T-helper 17 cell (primary cell): ENCODE measurements at regions not wholly inside any gene's neighbourhood (a gene's known extent, or its start where the extent isn't known, plus 50 kb on each side); places are given as distances from the start of the nearest gene placed in this dataset.

Experiments
- ATAC-seq: fragments of 150-1000 bp; cut with Tn5 transposase; 2 replicates; pipeline ENCODE4 v1.10.0; 2021; ENCODE audit warnings: mild to moderate bottlenecking, moderate library complexity
- DNase-seq, 3 donors: peaks; one replicate each; pipeline versions ENCODE4 v3.0.0 to v3.0.0-alpha.2; 2020 to 2021
- H3K9me3 ChIP-seq: one replicate; pipeline ENCODE4 v1.7.0; 2013; ENCODE audit warnings: low read length, mild to moderate bottlenecking; ENCODE audit not compliant: control insufficient read depth, poor library complexity, severe bottlenecking
- H3K27ac Mint-ChIP-seq: one replicate; pipeline ENCODE4 v1.8.0; 2022; ENCODE audit warnings: mild to moderate bottlenecking, moderate library complexity, mixed read lengths
- H3K27me3 Mint-ChIP-seq: one replicate; pipeline ENCODE4 v1.8.0; 2022; ENCODE audit warnings: mixed read lengths
- H3K36me3 Mint-ChIP-seq: one replicate; pipeline ENCODE4 v1.8.0; 2022; ENCODE audit warnings: low read depth, mixed read lengths
- H3K4me1 Mint-ChIP-seq: one replicate; pipeline ENCODE4 v1.8.0; 2022; ENCODE audit warnings: mild to moderate bottlenecking, mixed read lengths
- H3K4me3 Mint-ChIP-seq: one replicate; pipeline ENCODE4 v1.8.0; 2022; ENCODE audit warnings: mild to moderate bottlenecking, moderate library complexity, mixed read lengths

DNA sequence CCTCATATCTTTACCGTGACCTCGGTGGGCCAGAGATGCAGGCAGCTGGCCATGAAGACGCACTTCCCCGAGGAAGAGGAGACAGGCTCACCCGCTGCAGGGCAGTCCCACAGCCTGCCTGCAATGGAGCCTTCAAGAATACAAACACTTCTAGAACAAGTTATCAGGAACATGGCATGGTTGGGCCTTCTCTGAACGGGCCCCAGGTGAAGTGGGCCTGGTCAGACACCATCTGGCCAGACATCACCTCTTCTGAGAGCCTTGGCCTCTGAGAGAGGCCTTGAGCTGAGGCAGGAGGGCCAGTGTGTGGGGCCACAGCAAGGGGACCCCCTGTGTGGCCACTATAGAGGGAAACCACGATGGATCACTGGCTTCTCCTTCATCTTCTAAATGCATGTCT is 112.4 kb upstream of the GDF10 start:
- no peak overlapping the region for H3K27ac Mint-ChIP-seq
- H3K4me3 Mint-ChIP-seq: no peak overlapping the region
- no peaks in the 10 kb centered on the region for H3K27me3 Mint-ChIP-seq

DNA sequence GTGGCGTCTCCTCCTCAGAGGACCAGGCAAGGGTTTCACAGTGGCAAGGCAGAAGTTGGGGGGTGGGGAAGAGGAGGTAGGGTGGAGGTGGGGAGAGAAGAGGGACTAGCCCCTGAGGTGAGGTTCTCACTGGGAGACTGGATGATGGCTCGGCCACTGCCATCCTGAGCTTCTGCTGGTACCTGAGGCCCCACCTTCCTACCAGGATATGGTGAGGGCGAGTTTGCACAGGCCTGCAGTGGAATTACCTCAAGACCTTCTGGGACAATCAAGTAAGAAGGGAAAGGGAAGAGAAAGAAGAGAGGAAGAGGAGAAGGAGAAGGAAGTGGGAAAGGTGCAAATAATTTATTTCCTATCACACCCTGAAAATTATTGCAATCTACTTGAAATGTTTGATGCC is 111.8 kb upstream of the GDF10 start:
- no peak for ATAC-seq
- Mint-ChIP-seq H3K36me3 (no peaks in the 10 kb centered on the region), H3K27me3 (no peaks in the 10 kb centered on the region), H3K4me3 (no peak overlapping the region), H3K27ac (no peak overlapping the region), H3K4me1 (peaks cover 8% of the 10 kb centered on the region)
- H3K9me3 ChIP-seq: no peaks in the 10 kb centered on the region
- no peak for DNase-seq

More for the DNA sequence above, 112.4 kb upstream of the GDF10 start:
- Mint-ChIP-seq H3K4me1 (peaks cover 8% of the 10 kb centered on the region), H3K36me3 (no peaks in the 10 kb centered on the region)
- H3K9me3 ChIP-seq: no peaks in the 10 kb centered on the region
- no peak for ATAC-seq
- DNase-seq: no peak

DNA sequence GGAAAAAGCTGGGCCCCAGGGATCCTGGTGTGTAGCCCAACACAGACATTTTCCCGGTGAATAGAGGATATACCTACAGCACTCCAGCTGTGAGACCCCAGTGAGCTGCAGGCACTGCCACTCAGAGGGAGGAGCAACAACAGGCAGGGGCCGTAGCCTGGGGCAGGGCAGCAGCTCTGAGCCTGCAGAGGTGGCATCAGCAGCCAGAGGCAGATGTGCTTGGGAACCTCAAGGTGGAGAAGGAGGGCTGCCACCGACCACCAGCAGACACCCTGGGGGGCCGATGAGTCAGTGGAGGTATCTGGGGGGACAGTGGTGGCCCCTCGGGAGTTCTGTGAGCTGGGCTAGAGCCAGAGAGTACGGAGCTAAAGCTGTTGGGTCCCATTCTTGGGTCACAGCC is 110.2 kb upstream of the GDF10 start:
- no peaks in the 10 kb centered on the region for H3K9me3 ChIP-seq
- Mint-ChIP-seq H3K4me1 (peaks cover 8% of the 10 kb centered on the region), H3K36me3 (no peaks in the 10 kb centered on the region), H3K27ac (no peak overlapping the region), H3K4me3 (no peak overlapping the region), H3K27me3 (peaks cover 3% of the 10 kb centered on the region)
- DNase-seq (no peak), ATAC-seq (no peak)

DNA sequence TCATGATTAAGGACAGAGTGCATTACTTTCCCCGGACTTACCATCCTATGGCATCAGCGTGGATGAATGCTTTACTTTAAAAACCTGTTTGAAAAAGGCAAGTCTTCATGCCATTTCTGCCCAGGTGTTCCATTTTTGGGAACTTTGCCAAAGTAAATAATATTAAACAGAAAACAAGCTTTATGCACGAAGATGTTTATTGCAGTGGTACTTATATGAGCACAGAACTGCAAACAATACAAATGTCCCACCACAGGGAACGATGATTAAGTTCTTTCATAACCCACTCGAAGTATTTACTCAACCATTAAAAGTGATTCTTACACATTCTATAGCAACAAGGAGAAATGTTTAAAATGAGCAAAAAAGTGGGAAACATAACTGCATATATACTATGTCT is 109.7 kb upstream of the GDF10 start:
- Mint-ChIP-seq H3K4me3 (no peak overlapping the region), H3K4me1 (peaks cover 11% of the 10 kb centered on the region), H3K27ac (no peak overlapping the region), H3K36me3 (no peaks in the 10 kb centered on the region), H3K27me3 (peaks cover 8% of the 10 kb centered on the region)
- no peak for DNase-seq
- ATAC-seq: no peak
- no peaks in the 10 kb centered on the region for H3K9me3 ChIP-seq

DNA sequence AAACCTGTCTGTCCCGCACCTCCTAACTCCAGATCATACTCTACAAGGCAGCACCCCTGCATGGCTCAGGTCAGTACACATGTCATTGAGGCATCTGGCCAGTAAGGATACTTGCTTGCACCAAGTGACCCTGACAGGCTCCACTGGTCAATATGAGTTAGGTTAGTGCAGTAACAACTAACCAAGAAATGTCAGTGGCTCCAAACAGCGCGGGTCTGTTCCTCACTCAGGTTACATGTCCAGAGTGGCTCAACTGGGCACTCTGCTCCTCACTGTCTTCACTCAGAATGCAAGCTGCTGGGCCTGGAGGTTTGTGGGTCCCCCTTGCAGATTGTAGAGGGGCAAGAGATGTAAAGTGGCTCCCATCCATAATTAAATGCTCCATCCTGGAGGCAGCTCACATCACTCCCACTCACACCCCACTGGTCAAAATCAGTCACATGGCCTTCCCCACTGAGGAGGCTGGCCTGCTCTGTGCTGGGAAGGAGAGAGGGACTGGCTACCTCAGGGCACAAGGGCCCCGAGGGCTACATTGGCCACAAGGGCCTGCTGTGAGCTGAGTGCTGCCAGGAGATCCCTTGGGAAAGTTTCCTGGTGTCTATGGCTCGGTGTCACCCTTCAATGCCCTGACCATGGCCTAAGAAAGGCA is 109.1 kb upstream of the GDF10 start:
- DNase-seq (no peak), ATAC-seq (no peak)
- Mint-ChIP-seq H3K36me3 (no peaks in the 10 kb centered on the region), H3K4me3 (no peak overlapping the region), H3K27ac (no peak overlapping the region), H3K27me3 (peaks cover 13% of the 10 kb centered on the region), H3K4me1 (peaks cover 13% of the 10 kb centered on the region)
- H3K9me3 ChIP-seq: no peaks in the 10 kb centered on the region

DNA sequence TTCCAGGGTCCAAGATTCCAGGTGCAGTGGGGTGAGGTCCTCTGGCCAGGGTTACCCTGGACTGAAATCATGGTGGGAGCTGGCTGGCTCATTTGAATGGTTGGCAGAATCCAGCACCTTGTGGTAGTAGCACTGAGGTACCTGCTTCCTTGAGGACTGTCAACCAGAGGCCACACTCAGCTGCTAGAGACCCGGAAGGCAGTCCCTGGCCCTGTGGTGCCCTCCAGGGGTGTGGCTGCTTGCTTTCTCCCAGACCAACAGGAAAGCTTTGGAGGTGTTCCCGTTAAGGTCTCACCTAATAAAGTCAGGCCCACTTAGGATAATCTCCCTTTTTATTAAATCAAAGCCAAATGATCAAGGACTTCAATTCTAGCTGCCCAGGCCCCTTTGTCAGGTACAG is 107.7 kb upstream of the GDF10 start:
- H3K4me1 Mint-ChIP-seq: peaks cover 13% of the 10 kb centered on the region
- peaks cover 13% of the 10 kb centered on the region for H3K27me3 Mint-ChIP-seq
- no peaks in the 10 kb centered on the region for H3K9me3 ChIP-seq
- no peak overlapping the region for H3K4me3 Mint-ChIP-seq
- H3K27ac Mint-ChIP-seq: no peak overlapping the region
- H3K36me3 Mint-ChIP-seq: no peaks in the 10 kb centered on the region
- no peak for ATAC-seq
- no peak for DNase-seq

DNA sequence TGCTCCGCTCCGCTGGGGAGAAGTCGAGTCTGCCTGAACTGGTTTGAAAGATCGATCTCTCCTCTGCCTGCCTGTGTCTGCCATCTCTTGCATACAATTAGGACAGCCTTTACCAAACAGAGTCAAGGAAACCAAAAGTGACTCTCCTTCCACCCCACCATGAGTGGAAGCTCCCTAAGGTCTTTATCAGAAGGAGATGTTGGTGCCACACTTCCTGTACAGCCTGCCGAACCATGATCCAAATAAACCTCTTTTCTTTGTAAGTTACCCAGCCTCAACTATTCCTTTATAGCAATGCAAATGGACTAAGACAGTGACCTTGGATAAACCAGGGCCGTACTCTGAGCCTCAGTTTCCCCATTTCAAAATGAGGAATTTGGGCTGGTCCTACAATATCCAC is 106.3 kb upstream of the GDF10 start:
- ATAC-seq: no peak
- no peaks in the 10 kb centered on the region for H3K9me3 ChIP-seq
- Mint-ChIP-seq H3K36me3 (no peaks in the 10 kb centered on the region), H3K4me3 (no peak overlapping the region), H3K4me1 (peaks cover 11% of the 10 kb centered on the region), H3K27ac (no peak overlapping the region), H3K27me3 (peaks cover 13% of the 10 kb centered on the region)
- no peak for DNase-seq

DNA sequence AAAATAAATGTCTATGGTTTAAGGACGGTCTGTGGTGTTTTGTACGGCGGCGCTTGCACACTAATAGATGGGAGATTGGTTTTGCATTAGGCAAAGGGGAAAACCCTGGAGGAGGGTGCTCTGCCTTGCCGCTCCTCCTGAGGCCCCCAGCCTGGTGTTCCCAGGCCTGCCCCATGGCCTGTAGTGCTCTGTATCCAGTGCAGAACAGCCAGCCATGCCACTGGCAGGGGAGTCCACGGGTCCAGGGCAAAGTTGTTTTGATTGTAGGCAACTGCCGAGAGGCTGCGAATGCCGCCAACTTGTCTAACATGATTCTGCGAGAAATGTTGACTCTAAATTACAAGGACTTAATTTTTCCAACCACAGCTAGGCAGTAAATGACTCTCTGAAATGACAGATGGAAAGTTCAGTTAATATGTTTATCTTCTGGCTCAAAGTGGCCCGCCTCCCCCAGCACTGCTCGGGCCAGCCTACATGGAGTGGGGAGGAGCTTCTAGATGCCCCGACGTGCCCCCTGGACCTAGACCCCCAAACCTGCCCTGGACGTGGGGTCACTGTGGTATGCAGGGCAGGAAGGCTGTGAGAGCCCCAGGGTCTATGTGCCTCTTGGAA is 104.6 kb upstream of the GDF10 start:
- no peak for DNase-seq
- Mint-ChIP-seq H3K4me3 (peak overlapping the region; percentile 55), H3K27ac (peak overlapping the region; percentile 48)

DNA sequence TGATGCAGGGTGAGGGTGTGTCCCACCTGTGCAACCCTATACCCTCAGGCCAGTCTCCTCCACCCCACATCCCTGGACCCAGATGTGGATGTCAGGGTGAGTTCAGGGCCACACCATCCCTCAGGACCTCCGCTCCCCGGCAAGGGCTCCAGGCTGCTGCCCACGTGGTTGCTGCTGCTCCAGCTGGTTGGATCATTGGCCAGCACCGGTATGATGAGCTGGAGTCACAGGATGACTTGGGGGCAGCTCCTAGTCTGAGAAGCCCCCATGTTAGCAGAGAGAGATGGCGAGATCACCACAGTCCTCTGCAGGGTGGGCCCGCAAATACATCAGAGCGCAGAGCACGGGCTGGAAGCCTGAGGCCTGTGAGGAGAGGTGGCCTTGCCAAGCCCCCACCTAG is 103.3 kb upstream of the GDF10 start:
- Mint-ChIP-seq H3K27ac (no peak overlapping the region), H3K27me3 (peaks cover 13% of the 10 kb centered on the region), H3K36me3 (peaks cover 2% of the 10 kb centered on the region), H3K4me1 (peaks cover 8% of the 10 kb centered on the region), H3K4me3 (no peak overlapping the region)
- no peaks in the 10 kb centered on the region for H3K9me3 ChIP-seq
- no peak for DNase-seq
- no peak for ATAC-seq

More for the DNA sequence above, 104.6 kb upstream of the GDF10 start:
- H3K27me3 Mint-ChIP-seq: peaks cover 13% of the 10 kb centered on the region
- H3K36me3 Mint-ChIP-seq: no peaks in the 10 kb centered on the region
- peaks cover 8% of the 10 kb centered on the region for H3K4me1 Mint-ChIP-seq
- H3K9me3 ChIP-seq: no peaks in the 10 kb centered on the region
- ATAC-seq: no peak

DNA sequence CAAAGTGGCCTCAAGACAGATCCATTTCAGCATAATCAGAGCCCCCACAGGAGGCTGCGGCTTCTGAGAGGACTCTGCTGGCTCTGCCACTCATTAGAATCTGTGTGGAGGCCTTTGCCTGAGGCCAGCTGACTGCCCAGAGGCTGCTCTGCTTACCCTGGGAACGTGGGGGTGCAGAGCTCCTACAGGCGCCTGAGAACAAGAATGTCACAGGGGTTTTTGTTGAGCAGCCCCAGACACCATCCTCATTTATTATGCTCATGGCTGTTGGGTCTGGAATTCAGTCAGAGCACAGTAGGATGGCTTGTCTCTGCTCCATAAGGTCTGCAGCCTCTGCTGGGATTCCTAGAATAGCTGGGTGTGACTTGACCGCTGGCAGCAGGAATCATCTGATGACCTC is 101.8 kb upstream of the GDF10 start:
- Mint-ChIP-seq H3K4me1 (peaks cover 8% of the 10 kb centered on the region), H3K27me3 (peaks cover 13% of the 10 kb centered on the region), H3K36me3 (peaks cover 2% of the 10 kb centered on the region), H3K4me3 (no peak overlapping the region), H3K27ac (no peak overlapping the region)
- H3K9me3 ChIP-seq: no peaks in the 10 kb centered on the region
- ATAC-seq (no peak), DNase-seq (no peak)

DNA sequence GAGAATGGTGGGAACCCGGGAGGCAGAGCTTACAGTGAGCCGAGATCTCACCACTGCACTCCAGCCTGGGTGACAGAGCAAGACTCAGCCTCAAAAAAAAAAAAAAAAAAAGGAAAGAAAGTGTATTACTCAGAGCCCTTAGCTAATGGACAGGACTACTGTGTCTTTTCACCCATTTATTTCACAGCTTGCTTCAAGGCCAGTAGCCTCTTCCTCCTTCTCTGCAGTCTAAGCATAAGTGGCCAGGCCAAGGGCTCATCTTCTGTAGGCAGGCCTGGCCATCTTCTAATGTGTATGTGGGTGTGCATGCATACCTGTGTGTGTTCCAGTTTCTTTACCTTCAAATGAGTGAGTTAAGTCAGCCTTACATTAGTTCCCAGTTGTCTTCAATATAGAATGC is 94.8 kb upstream of the GDF10 start:
- Mint-ChIP-seq H3K27me3 (no peaks in the 10 kb centered on the region), H3K4me3 (no peak overlapping the region), H3K36me3 (peaks cover 2% of the 10 kb centered on the region), H3K27ac (peak overlapping the region; percentile 91), H3K4me1 (peaks cover 34% of the 10 kb centered on the region)
- H3K9me3 ChIP-seq: no peaks in the 10 kb centered on the region
- DNase-seq: no peak
- no peak for ATAC-seq

DNA sequence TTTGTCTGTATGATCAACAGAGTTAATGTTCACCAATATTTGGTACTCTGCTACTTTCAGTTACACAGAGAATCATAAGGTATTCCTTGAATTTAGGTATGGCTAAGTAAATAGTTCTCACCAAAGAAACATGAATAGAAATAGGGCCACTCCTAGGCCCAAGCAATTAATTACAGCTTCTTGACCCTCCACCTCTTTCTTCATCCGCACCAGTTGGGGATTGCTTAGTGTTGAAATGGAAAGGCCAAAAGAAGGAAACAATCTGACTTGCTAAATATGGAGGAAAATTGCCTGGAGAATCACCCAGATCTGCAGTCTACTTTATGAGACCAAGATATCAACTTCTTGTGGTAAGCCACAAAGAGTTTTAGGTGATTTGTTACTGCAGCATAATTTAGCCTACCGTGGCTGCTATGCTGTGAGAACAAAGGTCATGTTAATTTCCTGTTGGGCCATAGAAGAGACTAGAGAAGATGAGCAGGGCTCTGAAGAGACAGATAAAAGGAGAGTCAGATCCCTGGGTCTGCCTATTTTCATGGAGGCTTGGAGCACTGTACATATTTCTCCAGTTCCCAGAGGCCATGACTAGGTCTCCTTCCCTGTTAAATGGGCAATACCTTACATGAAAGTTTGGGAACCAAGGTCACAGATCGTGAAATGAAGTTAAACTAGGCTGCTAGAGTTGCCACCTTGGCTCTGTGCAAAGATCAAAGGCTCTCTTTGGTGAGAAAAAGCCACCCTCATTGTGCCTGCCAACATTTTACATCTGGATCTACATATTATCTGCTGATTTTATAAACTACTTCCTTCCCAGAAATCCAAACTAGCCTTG is 93.3 kb upstream of the GDF10 start:
- peaks cover 37% of the 10 kb centered on the region for H3K4me1 Mint-ChIP-seq
- ATAC-seq: peak; percentile 86
- DNase-seq: no peak
- peak overlapping the region; percentile 91 for H3K27ac Mint-ChIP-seq
- H3K4me3 Mint-ChIP-seq: peak overlapping the region; percentile 63
- H3K36me3 Mint-ChIP-seq: no peaks in the 10 kb centered on the region
- no peaks in the 10 kb centered on the region for H3K9me3 ChIP-seq
- no peaks in the 10 kb centered on the region for H3K27me3 Mint-ChIP-seq

DNA sequence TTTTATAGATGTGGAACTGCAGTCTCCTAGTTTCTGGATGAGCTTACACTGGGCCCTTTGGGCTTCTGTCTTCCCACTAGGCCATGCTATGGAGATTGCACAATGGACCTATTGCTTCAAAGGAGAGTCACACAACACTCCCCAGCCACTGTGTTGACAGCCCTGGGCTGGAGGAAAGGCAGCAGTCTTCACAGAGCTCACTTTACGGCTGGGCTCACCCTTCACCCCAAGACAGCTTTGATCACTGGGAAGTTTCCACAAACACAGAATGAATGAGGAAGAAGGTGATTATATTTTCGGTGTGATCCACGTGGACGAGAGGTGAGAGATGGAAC is 92.7 kb upstream of the GDF10 start:
- ATAC-seq: peak; percentile 63
- no peaks in the 10 kb centered on the region for H3K27me3 Mint-ChIP-seq
- DNase-seq: no peak
- no peaks in the 10 kb centered on the region for H3K9me3 ChIP-seq
- peak overlapping the region; percentile 63 for H3K4me3 Mint-ChIP-seq
- no peaks in the 10 kb centered on the region for H3K36me3 Mint-ChIP-seq
- peak overlapping the region; percentile 91 for H3K27ac Mint-ChIP-seq
- H3K4me1 Mint-ChIP-seq: peaks cover 37% of the 10 kb centered on the region
